IPS-18a (cell line): ENCODE measurements at regions not wholly inside any gene's neighbourhood (a gene's known extent, or its start where the extent isn't known, plus 50 kb on each side); places are given as distances from the start of the nearest gene placed in this dataset.
"Not testable (repeated sequence)": the region's sequence is repeated elsewhere in the genome, so short reads cannot be mapped to it uniquely, and the experiment has no call there.

Source experiments
- H3K27ac ChIP-seq: one replicate; pipeline ENCODE4 v1.5.1; 2013; ENCODE audit warnings: low read length
- H3K27me3 ChIP-seq: one replicate; pipeline ENCODE4 v1.6.1; 2013; ENCODE audit warnings: mild to moderate bottlenecking, low read length; ENCODE audit not compliant: control insufficient read depth, insufficient read depth
- H3K36me3 ChIP-seq: one replicate; pipeline ENCODE4 v1.6.1; 2013; ENCODE audit warnings: low read depth, low read length; ENCODE audit not compliant: control insufficient read depth
- H3K4me1 ChIP-seq: one replicate; pipeline ENCODE4 v1.6.1; 2013; ENCODE audit warnings: low read depth, low read length; ENCODE audit not compliant: control insufficient read depth
- H3K4me3 ChIP-seq: one replicate; pipeline ENCODE4 v1.5.1; 2013; ENCODE audit warnings: low read length
- H3K9ac ChIP-seq: one replicate; pipeline ENCODE4 v1.6.1; 2013; ENCODE audit warnings: mild to moderate bottlenecking, low read length, moderate library complexity
- H3K9me3 ChIP-seq: one replicate; pipeline ENCODE4 v1.6.1; 2013; ENCODE audit warnings: low read depth, low read length; ENCODE audit not compliant: control insufficient read depth

GRCh38 chr12:46562625-46563225 is 190.2 kb upstream of the SLC38A2 start:
- Histone ChIP-seq H3K36me3 (no peaks in the 10 kb centered on the region), H3K4me1 (peaks cover 8% of the 10 kb centered on the region), H3K27ac (no peak overlapping the region), H3K9me3 (peaks cover 6% of the 10 kb centered on the region), H3K9ac (no peak overlapping the region), H3K4me3 (no peak overlapping the region), H3K27me3 (no peaks in the 10 kb centered on the region)

DNA sequence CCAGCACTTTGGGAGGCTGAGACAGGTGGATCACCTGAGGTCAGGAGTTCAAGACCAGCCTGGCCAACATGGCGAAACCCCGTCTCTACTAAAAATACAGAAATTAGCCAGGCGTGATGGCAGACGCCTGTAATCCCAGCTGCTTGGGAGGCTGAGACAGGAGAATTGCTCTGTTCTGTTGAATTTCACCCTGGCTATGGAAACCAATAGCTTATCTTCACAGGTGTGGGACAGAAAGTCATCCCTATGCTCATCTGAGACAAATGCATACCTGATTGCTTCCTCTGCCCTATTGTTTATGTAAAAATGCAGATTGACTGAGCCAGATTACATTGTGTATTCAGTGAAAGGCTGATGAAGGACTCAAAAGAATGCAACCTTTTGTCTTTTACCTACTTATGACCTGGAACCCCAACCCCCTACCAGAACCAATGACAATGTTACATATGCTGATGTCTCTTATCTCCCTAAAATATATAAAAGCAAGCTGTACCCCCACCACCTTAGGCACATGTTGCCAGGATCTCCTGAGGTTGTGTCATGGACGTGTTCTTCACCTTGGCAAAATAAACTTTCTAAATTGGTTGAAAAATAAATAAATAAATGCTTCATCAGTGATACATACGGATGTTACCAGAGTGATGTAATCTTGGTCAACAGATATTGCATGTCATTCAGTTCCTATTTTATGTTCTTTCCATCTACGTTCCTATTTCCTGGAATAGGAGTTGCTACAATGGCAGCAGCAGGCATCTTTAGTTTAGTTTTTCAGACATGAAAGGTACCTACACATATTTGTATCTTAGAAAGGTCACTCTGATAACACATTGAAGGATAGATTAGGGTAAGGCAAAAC is 189.4 kb upstream of the SLC38A2 start:
- H3K4me1 ChIP-seq = not testable (repeated sequence)

GRCh38 chr12:46560874-46561273 is 188.3 kb upstream of the SLC38A2 start:
- H3K4me1 ChIP-seq = peaks cover 8% of the 10 kb centered on the region
- no peaks in the 10 kb centered on the region for H3K36me3 ChIP-seq
- H3K9me3 ChIP-seq = peaks cover 2% of the 10 kb centered on the region
- H3K9ac ChIP-seq = no peak overlapping the region
- no peak overlapping the region for H3K27ac ChIP-seq
- H3K27me3 ChIP-seq = no peaks in the 10 kb centered on the region
- no peak overlapping the region for H3K4me3 ChIP-seq

More for the DNA sequence above, 189.4 kb upstream of the SLC38A2 start:
- not testable (repeated sequence) for H3K27me3 ChIP-seq, H3K9ac ChIP-seq, H3K4me3 ChIP-seq, H3K27ac ChIP-seq, H3K36me3 ChIP-seq, H3K9me3 ChIP-seq

DNA sequence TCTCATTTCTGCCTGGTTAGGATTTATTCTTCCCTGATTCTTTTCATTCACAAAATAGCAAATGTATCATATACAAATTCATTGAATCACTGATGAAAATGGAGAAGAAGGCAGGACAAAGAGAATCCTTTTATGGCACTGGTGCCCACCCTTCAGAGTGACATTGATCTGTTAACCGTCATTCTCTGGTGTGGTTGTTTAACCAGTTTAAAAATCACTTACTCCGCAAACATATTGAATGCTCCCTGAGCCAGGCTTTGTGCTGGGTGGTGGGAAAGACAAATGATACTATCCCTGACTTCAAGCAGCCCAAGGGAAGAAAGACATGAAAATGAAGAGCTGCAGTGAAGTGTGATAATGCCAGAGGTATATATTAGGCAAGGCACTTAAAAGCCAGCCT is 187.5 kb upstream of the SLC38A2 start:
- H3K36me3 ChIP-seq = no peaks in the 10 kb centered on the region
- no peak overlapping the region for H3K27ac ChIP-seq
- H3K4me1 ChIP-seq = peaks cover 8% of the 10 kb centered on the region
- H3K9ac ChIP-seq = no peak overlapping the region
- H3K27me3 ChIP-seq = no peaks in the 10 kb centered on the region
- H3K4me3 ChIP-seq = no peak overlapping the region
- H3K9me3 ChIP-seq = no peaks in the 10 kb centered on the region

DNA sequence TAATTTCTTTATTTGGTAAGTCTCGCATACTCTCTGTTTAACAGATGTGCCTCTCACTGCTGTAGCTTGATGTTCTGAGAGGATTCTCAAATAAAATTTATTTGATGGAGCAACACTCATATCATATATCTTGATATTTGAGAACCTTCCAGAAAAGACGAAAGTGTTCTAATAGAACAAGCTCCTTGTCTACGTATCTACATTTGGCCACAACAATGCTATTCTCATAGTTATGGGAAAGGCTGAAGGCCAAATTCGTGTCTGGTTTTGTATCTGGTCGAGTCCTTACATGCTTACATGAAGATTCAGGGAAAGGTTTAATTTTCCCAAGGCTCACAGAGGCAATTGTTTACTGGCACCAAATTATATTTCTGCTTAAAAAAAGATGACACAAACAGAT is 186.7 kb upstream of the SLC38A2 start:
- Histone ChIP-seq H3K36me3 (no peaks in the 10 kb centered on the region), H3K4me3 (no peak overlapping the region), H3K27ac (no peak overlapping the region), H3K9me3 (no peaks in the 10 kb centered on the region), H3K27me3 (no peaks in the 10 kb centered on the region), H3K4me1 (peaks cover 8% of the 10 kb centered on the region), H3K9ac (no peak overlapping the region)

DNA sequence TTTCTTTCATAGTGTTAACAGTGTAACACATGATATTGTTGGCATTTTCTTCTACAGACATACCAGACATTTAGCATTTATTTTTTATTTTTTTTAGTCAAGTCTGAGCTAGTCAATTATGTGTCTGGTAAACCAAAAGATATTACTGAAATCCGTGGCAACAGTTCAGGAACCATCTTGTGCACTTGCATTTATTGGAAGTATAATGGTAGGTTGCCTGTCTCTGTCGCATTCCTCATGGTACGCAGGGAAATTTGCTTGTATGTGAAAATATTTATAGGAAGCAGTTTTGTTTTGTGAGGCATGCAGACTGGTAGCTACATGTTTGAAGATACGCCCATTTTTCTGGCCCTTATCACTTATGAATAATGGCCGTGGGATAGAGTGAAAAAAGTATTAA is 186.1 kb upstream of the SLC38A2 start:
- Histone ChIP-seq H3K36me3 (no peaks in the 10 kb centered on the region), H3K9ac (no peak overlapping the region), H3K27ac (no peak overlapping the region), H3K27me3 (no peaks in the 10 kb centered on the region), H3K4me3 (no peak overlapping the region), H3K4me1 (peaks cover 8% of the 10 kb centered on the region), H3K9me3 (no peaks in the 10 kb centered on the region)

DNA sequence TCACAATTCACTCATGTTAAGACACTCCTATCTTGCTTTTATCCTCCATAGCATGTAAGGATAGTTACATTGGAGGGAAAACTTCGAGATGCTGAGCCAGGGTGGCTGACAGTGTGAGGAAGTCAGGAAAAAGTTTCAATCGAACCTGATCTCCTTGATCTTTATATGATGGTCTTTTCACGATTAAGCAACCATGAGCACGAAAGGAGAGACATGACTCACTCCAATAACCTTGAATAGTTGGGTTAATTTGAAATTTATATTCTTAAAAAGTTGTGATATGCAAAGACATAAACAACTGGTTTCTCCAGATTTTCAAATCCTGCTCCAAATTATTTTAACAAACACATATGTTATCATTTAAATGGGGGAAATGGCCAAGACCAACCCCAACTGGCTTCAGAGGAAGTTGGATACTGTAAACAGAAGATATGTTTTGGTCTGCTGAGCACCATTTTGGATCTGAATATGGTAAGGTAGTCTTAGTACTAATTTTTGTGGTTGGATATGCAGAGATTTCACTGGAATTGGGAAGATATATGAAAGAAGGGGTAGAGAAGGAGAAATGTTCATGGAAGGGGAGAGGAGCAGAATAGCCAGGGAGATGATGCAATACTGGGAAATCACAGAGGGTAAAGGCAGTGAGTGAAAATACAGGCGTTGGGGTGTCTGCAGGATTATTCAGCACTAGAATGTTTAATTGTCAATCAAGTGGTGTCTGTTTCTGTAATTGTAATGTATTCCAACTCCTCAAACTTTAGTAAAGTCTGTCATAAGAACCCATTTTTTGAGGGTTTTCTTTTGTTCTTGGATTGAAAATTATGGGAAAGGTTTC is 185.2 kb upstream of the SLC38A2 start:
- H3K4me3 ChIP-seq = no peak overlapping the region
- H3K36me3 ChIP-seq = no peaks in the 10 kb centered on the region
- no peaks in the 10 kb centered on the region for H3K9me3 ChIP-seq
- peaks cover 8% of the 10 kb centered on the region for H3K4me1 ChIP-seq
- H3K27ac ChIP-seq = no peak overlapping the region
- H3K27me3 ChIP-seq = no peaks in the 10 kb centered on the region
- no peak overlapping the region for H3K9ac ChIP-seq

- no peak overlapping the region for H3K4me3 ChIP-seq
- H3K27ac ChIP-seq = no peak overlapping the region
These were observed 184.4 kb upstream of the SLC38A2 start for GRCh38 chr12:46556819-46557524.

DNA sequence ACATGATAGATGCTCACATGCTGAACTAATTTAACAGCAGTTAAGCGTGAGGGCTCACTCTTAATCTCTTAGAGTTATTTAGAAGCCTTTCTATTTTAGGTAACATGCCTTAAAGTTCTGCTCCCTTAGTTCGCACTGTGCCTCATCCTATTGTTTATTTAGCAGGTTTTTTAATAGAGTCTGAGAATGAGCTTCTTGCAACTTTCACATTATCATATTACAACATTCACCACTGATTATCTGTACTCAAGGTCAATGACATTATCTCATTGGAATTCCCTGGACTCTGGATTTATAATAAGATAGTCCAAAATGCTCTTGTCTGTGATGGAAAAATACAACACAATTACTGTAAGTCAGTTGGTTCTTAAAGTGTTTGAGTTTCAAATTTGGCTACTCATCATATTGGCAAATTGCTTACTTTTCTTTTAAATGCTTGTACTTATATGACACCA is 183.6 kb upstream of the SLC38A2 start:
- H3K27ac ChIP-seq = no peak overlapping the region
- H3K9ac ChIP-seq = no peak overlapping the region
- H3K36me3 ChIP-seq = no peaks in the 10 kb centered on the region
- no peaks in the 10 kb centered on the region for H3K9me3 ChIP-seq
- peaks cover 8% of the 10 kb centered on the region for H3K4me1 ChIP-seq
- no peak overlapping the region for H3K4me3 ChIP-seq
- H3K27me3 ChIP-seq = no peaks in the 10 kb centered on the region

More at GRCh38 chr12:46556819-46557524, 184.4 kb upstream of the SLC38A2 start:
- no peaks in the 10 kb centered on the region for H3K36me3 ChIP-seq
- H3K4me1 ChIP-seq = peaks cover 8% of the 10 kb centered on the region
- H3K9me3 ChIP-seq = no peaks in the 10 kb centered on the region
- H3K27me3 ChIP-seq = no peaks in the 10 kb centered on the region
- no peak overlapping the region for H3K9ac ChIP-seq

GRCh38 chr12:46555406-46555852 is 182.9 kb upstream of the SLC38A2 start:
- H3K4me3 ChIP-seq = no peak overlapping the region
- H3K9ac ChIP-seq = no peak overlapping the region
- H3K36me3 ChIP-seq = no peaks in the 10 kb centered on the region
- no peaks in the 10 kb centered on the region for H3K27me3 ChIP-seq
- no peaks in the 10 kb centered on the region for H3K9me3 ChIP-seq
- peaks cover 4% of the 10 kb centered on the region for H3K4me1 ChIP-seq
- H3K27ac ChIP-seq = no peak overlapping the region

DNA sequence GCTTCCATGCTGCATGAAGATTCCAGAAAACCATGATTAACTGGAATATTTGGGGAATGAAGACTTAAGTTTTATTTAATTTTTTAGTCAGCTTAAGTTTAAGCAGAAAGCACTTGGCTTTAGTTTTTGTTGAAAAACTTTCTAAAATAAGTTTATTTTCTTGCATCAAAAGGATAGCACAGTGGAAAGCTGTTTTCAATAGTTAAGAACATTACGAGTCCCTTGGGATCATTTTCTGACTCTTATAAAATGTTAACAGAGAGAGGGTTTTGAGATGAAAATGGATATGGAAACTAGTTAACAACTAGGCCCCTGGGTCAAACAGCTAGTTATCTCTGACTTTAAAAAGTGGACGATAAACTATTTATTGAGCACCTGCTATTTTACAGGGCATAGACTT is 181.9 kb upstream of the SLC38A2 start:
- Histone ChIP-seq H3K9me3 (no peaks in the 10 kb centered on the region), H3K27ac (no peak overlapping the region), H3K36me3 (no peaks in the 10 kb centered on the region), H3K9ac (no peak overlapping the region), H3K4me1 (no peaks in the 10 kb centered on the region), H3K27me3 (no peaks in the 10 kb centered on the region), H3K4me3 (no peak overlapping the region)
